ENCODE measurements at regions not wholly inside any gene's neighbourhood (a gene's known extent, or its start where the extent isn't known, plus 50 kb on each side); places are given as distances from the start of the nearest gene placed in this dataset.

DNA sequence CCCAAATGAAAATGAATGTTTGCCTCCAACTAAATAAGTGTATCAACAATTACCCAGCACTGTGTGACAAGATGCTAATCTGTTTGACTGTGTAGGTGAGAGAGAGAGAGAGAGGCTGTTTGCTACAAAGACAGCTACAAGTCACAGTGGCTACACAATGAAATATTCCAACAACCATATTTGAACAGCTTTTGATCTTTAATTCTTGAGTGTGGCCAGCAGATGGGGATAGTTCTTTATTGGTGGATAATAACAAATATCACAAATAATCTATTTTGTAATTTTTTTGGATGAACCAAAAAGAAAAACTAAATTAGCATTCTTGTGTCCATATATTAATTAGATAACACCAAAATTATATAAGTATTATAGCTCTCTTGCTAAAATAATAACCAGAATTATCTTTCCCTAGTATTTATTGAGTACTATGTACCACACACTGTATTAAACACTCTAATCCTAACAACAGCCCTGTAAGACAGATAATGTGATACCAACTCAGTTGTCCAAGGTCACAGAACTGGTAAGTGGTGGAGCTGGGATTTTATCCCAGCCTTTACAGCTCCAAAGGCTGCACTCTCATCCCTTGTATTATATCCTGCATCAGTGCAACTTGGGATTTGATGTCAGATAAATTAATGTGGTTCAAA is 61.9 kb upstream of the C3orf80 start:
- H3K4me1 Mint-ChIP-seq: no peaks in the 10 kb centered on the region
- no peaks in the 10 kb centered on the region for H3K36me3 Mint-ChIP-seq
- H3K4me3 Mint-ChIP-seq: no peak overlapping the region
- H3K27ac Mint-ChIP-seq: no peak overlapping the region
- H3K9me3 Mint-ChIP-seq: no peaks in the 10 kb centered on the region
- peaks cover 2% of the 10 kb centered on the region for H3K27me3 Mint-ChIP-seq

DNA sequence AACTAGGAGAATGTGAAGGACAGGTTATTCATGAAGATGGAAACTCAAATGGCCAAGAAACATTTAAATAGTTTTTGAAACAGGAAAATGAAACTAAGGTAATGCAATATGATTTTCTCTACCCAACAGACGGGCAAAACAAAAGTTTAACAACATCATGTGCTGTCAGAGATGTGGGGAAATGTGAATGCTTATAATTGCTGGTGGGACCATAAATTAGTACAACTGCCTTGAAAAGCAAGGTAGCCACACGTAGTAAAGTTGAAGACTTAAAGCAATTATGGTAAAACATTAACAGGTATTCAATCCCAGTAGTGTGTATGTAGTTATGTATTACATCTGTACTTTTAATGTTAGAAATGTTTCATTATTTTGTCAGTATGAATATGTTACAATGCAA is 57.0 kb upstream of the C3orf80 start:
- no peaks in the 10 kb centered on the region for H3K9me3 Mint-ChIP-seq
- H3K27me3 Mint-ChIP-seq: peaks cover 2% of the 10 kb centered on the region
- no peak overlapping the region for H3K27ac Mint-ChIP-seq
- no peaks in the 10 kb centered on the region for H3K36me3 Mint-ChIP-seq
- H3K4me3 Mint-ChIP-seq: no peak overlapping the region
- H3K4me1 Mint-ChIP-seq: no peaks in the 10 kb centered on the region

DNA sequence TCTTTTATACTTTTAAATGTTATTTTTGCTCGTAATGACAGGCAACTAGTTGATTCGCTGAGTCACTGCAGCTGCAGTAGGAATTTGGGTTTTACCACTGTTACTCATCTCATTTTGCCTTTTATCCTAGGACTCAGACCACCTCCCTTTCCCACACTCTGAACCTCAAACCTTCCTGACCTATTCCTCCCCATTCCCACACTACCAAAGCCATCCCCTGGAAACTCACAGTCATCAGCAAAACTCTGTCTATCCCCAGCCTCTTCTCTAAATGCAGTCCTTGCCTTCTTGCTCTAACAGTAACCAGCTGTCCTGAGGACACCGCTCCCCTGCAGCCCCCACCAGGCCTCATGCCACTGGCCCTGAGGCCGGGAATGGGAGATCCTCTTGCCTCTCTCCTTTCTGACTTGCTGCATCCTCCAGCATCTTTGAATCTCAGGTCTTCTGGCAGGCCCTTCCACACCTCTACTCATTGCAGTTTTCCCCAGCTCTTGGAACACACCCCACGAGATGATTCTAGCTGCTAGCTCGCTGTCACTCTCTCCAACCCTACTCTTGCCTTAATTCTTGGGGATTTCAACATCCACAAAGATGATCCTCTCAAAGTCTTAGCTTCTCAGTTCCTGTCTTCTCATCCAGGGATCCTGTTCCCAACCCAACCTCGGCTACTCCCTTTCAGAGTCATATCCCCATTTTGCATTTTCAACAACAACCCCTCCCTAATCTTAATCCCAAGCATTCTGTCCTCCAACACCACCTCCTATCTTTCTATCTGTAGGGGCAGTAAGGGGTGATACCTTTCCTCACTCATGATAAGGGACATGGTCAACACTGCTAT is 55.9 kb upstream of the C3orf80 start:
- Mint-ChIP-seq H3K27me3 (no peaks in the 10 kb centered on the region), H3K4me3 (no peak overlapping the region), H3K27ac (no peak overlapping the region), H3K4me1 (no peaks in the 10 kb centered on the region), H3K36me3 (no peaks in the 10 kb centered on the region), H3K9me3 (no peaks in the 10 kb centered on the region)

DNA sequence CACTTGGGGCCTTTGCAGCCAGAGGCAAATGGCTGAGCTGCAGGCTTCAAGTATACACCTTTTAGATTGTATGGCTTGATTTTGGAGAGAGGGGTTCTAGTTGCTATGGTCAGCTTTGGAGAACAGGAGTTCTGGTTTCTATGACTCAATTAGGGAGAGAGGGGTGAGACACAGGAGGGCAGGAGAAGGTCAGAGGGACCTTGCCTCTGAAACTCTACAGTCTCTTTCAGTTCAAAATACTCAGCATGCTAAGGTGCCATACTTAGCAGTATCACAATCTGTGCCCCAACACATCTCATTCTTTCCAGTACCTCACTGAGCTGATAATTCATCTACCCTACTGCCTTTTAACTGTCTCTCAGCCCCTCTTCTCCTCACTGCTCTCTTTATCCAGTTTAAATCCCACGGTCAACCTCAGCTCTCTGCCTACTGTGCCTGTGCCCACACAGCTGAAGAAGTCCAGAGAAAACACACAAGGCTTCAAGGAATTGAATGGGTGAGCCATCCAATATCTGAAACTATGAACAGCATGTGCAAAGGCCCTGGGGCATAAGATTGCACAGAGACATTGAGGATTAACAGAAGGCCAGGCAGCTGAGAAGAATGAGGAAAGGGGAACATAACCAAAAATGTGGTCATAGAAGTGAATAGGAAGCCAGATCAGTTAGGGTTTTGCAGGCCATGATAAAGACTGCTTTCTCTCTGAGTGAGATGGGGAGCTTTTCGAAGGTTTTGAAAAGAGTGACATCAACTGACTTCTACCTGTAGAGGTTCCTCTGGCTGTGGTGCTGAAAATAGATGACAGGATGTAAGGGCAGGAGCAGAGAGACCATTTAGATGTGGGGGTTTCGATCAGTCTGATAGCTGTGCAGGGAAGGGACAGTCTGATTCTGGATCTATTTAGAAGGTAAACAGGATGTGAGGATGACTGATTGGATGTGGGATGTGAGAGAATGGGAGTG is 54.5 kb upstream of the C3orf80 start:
- Mint-ChIP-seq H3K27me3 (no peaks in the 10 kb centered on the region), H3K36me3 (no peaks in the 10 kb centered on the region), H3K4me1 (no peaks in the 10 kb centered on the region), H3K4me3 (no peak overlapping the region), H3K27ac (no peak overlapping the region), H3K9me3 (no peaks in the 10 kb centered on the region)

GRCh38 chr3:160171813-160172212 is 53.4 kb upstream of the C3orf80 start:
- no peak overlapping the region for H3K27ac Mint-ChIP-seq
- no peaks in the 10 kb centered on the region for H3K27me3 Mint-ChIP-seq
- H3K4me1 Mint-ChIP-seq: no peaks in the 10 kb centered on the region
- no peak overlapping the region for H3K4me3 Mint-ChIP-seq
- H3K9me3 Mint-ChIP-seq: no peaks in the 10 kb centered on the region
- no peaks in the 10 kb centered on the region for H3K36me3 Mint-ChIP-seq

- Mint-ChIP-seq H3K9me3 (peaks cover 11% of the 10 kb centered on the region), H3K36me3 (peaks cover 1% of the 10 kb centered on the region), H3K4me1 (no peaks in the 10 kb centered on the region), H3K4me3 (no peak overlapping the region), H3K27me3 (peaks cover 4% of the 10 kb centered on the region), H3K27ac (no peak overlapping the region)
Measured at GRCh38 chr3:160174621-160175020, 50.6 kb upstream of the C3orf80 start.

Data from activated naive CD4-positive, alpha-beta T cell treated with anti-CD3 and anti-CD28 coated beads, Interleukin-2, amount 50 U/mL, for 24 hours (primary cell).